HG03457 (cell line): ENCODE measurements at regions not wholly inside any gene's neighbourhood (a gene's known extent, or its start where the extent isn't known, plus 50 kb on each side); places are given as distances from the start of the nearest gene placed in this dataset.

ENCODE experiments used
- ATAC-seq: cut with Tn5 transposase; IDR thresholded peaks from one replicate; pipeline ENCODE4 v1.9.1; 2021; ENCODE audit warnings: moderate number of reproducible peaks; ENCODE audit not compliant: unreplicated experiment

DNA sequence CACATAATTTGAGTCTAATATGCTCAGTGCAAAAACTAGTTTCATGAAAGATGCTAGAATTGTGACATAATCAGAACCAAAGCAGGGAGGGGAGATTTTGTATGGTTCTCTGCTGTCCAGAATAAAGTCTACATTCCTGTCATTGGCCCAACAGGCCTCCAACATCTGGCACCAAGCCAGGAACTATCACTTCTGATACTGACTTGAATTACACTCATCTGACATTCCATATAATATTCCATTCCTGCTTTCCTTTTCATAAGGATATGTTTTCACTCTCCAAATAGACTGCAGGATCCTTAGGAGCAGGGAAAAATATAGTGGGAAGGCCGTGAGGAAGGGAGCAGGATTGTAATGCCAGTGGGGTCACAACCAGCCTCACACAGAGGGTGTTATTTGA lies 84.6 kb upstream of the BTN3A2 start:
- ATAC-seq, result no peak

DNA sequence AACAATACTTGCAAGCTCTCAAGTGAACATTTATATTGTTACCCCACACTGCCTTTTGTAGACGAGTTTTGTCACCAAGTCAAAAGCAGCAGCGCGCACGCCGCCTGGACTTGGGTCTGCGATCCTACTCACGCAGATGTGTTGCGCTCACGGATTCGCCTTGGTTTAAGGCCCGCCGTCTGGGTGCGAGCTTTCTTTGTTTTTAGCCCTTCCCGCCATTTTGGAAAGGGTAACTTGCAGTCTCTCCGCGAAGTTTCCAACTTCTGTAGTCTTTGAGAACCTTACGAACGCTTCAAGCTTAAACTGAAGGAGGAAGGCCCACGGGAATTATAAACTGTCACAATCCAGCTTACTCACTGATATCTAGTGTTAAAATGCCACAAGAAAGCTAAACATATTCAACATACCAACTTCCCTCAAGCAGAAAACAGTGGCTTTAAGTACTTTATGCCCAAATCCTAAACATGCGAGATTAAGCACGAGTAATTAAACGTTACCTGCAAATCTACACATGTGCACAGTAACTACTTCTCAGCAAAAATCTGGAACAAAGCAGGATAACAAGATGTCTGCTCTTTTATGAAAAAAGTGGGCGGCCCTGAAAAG lies 80.4 kb upstream of the BTN3A2 start:
- ATAC-seq, result no peak

- peak; percentile 66 for ATAC-seq
Observed at GRCh38 chr6:26285143-26286134, 79.6 kb upstream of the BTN3A2 start.

DNA sequence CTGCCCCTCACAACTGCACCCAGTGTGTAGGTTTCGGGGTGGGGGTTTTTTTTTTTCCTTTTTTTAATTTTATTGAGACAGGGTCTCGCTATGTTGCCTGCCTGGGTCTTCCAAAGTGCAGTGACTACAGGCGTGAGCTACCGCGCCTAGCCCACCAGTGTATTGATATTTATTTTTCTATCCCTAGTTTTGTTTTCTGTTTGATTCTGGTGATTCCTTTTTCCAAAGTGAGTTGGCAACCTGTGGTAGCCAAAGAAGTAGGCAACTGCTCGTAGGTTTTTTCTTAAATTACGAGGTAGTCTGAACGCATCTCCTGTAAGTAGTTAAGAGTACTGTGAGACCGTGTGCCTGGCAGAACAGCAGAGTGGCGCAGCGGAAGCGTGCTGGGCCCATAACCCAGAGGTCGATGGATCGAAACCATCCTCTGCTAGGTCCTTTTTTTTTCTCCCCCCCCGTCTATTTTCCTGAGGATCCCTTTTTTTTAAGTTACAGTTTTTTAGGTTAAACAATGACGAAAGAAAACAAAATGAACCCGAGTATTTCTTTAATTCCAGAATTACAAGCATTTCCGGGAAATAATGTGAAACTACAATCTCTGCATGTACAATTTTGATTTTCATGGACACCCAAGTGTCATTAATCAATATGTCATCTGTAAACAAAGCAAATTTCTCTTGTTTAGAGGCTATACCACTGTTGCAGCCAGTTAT lies 78.7 kb upstream of the BTN3A2 start:
- no peak for ATAC-seq

DNA sequence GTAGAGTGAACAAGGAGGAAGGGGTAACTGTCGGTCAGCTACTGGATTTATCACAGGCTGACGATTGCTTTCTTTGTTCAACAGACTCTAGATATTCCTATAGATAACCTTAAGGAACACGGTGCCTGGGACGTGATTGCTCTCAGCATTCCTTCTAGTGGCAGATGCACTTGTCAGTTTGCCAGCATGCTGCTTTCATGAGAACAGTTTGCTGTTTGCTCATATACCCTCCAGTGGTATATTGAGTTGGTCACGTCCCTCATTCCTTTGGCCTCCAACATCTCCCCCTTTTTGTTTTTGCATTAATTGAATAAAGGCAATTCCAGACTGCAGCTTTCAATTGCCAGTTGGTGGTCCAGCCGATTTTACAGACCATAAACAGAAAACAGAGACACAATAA lies 76.8 kb upstream of the BTN3A2 start:
- no peak for ATAC-seq

GRCh38 chr6:26290941-26291340 lies 74.1 kb upstream of the BTN3A2 start:
- ATAC-seq, result no peak

DNA sequence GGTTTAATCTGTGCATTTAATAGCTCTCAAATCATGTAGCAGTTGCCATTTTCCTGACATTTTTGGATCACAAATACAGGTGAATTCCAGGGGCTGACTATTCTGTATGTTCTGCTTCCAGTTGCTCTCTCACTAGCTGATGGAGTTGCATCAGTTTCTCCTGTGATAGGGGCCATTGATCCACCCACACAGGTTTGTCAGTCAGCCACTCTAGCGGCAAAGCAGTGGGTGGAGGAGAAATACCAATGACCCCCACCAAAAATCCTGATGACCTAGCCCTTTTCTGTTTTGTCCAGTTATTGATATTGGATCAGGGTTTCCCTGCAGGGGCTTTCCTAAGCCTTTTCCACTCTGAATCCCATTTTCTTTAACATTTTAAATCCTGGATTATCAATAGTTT lies 72.3 kb upstream of the BTN3A2 start:
- ATAC-seq, result no peak

DNA sequence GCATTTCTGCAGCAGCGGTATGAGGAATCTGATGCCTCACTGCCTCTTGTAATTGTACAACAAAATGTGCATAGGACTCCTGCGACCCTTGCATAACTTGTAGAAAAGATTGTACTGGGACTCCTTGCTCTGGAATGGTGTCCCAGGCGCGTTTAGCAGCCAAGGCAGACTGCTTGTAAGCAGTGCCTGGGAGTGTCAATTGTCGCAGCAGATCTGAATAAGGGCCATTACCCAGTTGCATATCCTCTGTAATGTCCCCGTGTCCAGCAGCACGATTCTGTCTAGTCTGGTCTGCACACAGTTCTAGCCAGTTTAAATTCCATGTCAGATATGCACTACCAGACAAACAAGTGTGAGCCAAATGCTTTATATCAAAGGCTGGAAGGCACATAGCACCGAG lies 70.7 kb upstream of the BTN3A2 start:
- ATAC-seq, result no peak

GRCh38 chr6:26295691-26296555 lies 69.1 kb upstream of the BTN3A2 start:
- no peak for ATAC-seq

DNA sequence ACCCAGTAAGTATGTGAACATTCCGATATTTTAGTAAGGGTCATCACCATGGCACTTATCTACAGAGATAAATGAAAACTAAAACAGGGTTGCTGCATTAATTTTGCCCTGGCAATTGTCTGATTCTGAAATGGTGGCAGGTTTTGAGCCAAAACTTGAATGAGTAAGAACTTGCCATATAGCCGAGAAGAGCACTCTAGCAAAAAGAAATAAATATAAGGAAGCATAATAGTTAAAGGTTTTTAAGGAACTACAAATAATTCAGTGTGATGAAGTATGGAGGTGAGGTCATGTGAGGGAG lies 68.5 kb upstream of the BTN3A2 start:
- ATAC-seq, result no peak

DNA sequence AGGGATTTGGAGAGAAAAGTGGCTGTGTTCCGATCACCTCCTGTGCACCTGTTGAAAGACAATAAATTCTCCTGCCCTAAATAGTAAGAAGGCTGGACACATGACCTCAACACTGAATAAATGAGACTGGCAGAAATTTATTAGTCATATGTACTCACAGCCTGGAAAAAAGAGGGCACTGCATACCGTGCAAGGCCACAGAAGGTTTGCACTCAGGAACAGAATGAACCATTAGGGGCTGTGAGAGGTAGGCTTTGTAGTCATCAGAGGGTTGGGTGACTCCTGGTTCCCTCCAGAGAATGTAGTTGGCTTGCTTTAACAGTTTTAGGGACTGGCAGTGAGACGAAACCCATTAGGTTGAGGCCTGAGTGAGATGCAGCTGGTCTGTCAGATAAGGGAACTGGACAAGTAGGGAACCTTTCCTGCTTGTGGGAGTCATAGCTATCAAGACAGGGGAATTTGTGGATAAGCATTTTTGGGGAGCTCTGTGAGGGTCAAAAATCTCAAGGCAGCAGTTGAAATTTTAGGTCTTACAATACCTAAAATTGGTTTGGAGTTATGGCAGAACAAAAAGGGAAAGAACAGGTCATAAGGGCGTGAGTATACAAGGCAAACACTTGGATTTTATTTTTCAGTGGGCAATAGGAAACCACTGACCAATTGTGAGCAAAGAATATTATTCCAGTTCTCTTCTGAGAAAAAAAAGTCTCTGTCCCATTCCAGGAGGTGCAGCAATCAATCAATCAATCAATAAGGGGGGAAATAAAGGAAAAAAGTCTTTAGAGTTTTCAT lies 67.9 kb upstream of the BTN3A2 start:
- ATAC-seq, result no peak

- ATAC-seq, result no peak
Observed at GRCh38 chr6:26299286-26300042, 65.5 kb upstream of the BTN3A2 start.

- no peak for ATAC-seq
Observed at GRCh38 chr6:26300043-26300331, 65.0 kb upstream of the BTN3A2 start.

DNA sequence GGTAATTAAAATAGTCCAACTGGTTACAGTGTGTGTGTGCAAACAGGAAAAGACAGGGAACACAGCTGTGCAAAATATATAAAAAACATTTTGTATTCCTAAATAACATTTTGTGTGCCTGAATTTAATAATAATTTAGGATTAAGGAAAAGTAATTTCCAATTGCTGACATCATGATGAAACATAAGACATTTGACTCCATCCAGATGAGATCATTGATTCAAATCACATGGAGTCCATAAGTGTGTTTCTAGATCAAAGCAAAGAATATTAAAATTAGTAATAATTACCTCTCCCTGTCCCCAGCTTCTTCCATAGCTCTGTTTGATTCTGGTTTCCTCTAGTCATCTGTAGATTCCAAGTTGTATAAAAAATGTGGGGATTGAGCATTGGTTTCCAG lies 64.6 kb upstream of the BTN3A2 start:
- ATAC-seq, result no peak

DNA sequence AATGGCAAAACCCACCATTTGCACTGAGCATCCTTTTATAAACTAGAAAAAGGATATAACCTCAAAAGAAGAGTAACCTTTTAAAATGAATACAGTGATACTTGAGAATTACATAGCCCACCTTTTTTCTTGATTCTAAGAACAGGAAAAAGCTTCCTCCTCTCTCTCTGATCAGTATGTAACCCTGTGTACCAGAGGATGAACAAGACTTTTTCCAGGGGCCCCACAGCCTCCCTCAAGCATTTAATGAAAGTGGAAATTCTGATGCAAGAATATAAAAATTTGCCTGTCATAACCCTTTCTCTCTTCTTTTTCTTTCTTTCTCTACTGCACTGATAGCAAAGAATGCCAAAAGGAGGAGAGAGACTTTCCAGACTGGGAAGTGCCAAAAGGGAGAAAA lies 64.2 kb upstream of the BTN3A2 start:
- no peak for ATAC-seq

- no peak for ATAC-seq
Observed at GRCh38 chr6:26301638-26302037, 63.4 kb upstream of the BTN3A2 start.

- no peak for ATAC-seq
Observed at GRCh38 chr6:26302941-26303559, 61.9 kb upstream of the BTN3A2 start.

- ATAC-seq, result no peak
Observed at GRCh38 chr6:26304213-26304796, 60.7 kb upstream of the BTN3A2 start.
